Uterus (tissue), 3 donors: ENCODE measurements at regions not wholly inside any gene's neighbourhood (a gene's known extent, or its start where the extent isn't known, plus 50 kb on each side); places are given as distances from the start of the nearest gene placed in this dataset.

Experiments used
- DNase-seq, 2 donors: peaks; one replicate each; pipeline ENCODE4 v3.0.0-alpha.2; 2019 to 2020
- H3K27ac ChIP-seq, 2 donors: fragments of 200-600 bp; sonication (generic); 1 replicate in 1 of 2; 2 replicates in 1 of 2; pipeline ENCODE4 v1.5.1; 2016 to 2018
- H3K27me3 ChIP-seq, 2 donors: fragments of 200-600 bp; sonication (generic); one replicate each; pipeline ENCODE4 v1.5.1; 2018 to 2019; ENCODE audit warnings: control low read depth in 1 of 2
- H3K36me3 ChIP-seq, 2 donors: fragments of 200-600 bp; sonication (generic); one replicate each; pipeline ENCODE4 v1.5.1; 2019; ENCODE audit warnings: control low read depth in 1 of 2
- H3K4me1 ChIP-seq, 2 donors: fragments of 200-600 bp; sonication (generic); one replicate each; pipeline ENCODE4 v1.5.1; 2018 to 2019; ENCODE audit warnings: control low read depth in 1 of 2
- H3K4me3 ChIP-seq, 2 donors: fragments of 200-600 bp; sonication (generic); 1 replicate in 1 of 2; 2 replicates in 1 of 2; pipeline ENCODE4 v1.5.1; 2018 to 2019; ENCODE audit warnings: mild to moderate bottlenecking in 1 of 2
- H3K9me3 ChIP-seq, 2 donors: fragments of 200-600 bp; sonication (generic); one replicate each; pipeline ENCODE4 v1.5.1; 2019; ENCODE audit warnings: control low read depth in 1 of 2
- POLR2A ChIP-seq, 2 donors: fragments of 450-650 bp; IDR thresholded peaks; one replicate each; pipeline ENCODE4 v1.6.1; 2016; ENCODE audit warnings: antibody characterized with exemption in 2 of 2, mild to moderate bottlenecking in 1 of 2, moderate library complexity in 1 of 2
- intact Hi-C: fragments of 100-400 bp; cut with DNase I; formaldehyde crosslinking; loops from one replicate; pipeline ENCODE4 v1.15.1; 2023; ENCODE audit warnings: low total_unique reads
- TF ChIP-seq, protein P1 (sequence below), 4 experiments: fragments of 200-600 bp in 2 of 4; fragments of 450-650 bp in 2 of 4; sonication (generic) in 2 of 4; IDR thresholded peaks; one replicate each; pipeline ENCODE4 v1.5.1; 2016 to 2019; ENCODE audit warnings: antibody characterized with exemption in 4 of 4, mild to moderate bottlenecking in 2 of 4, moderate library complexity in 1 of 4
- donor health status: DM: yes; HTN: yes; CAD: no.

DNA sequence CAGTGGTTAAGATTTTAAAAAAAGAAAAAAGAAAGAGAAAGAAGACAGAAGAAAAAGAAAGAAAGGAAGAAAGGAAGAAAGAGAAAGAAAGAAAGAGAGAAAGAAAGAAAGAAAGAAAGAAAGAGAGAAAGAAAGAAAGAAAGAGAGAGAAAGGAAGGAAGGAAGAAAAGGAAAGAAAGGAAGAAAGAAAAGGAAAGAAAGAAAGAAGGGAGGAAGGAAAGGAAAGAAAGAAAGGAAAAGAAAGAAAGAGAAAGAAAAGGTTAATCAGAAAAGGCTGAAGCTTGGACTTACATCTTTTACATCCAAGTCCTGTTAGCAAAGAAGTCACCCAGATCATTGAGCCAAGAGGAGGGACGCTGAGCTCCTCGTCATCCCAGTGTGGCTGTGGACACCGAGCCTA, 70.0 kb downstream of the IRX2 start:
- no peak for TF ChIP-seq POLR2A (IDR thresholded peaks at IDR 0.05)
- TF ChIP-seq, protein P1, sequence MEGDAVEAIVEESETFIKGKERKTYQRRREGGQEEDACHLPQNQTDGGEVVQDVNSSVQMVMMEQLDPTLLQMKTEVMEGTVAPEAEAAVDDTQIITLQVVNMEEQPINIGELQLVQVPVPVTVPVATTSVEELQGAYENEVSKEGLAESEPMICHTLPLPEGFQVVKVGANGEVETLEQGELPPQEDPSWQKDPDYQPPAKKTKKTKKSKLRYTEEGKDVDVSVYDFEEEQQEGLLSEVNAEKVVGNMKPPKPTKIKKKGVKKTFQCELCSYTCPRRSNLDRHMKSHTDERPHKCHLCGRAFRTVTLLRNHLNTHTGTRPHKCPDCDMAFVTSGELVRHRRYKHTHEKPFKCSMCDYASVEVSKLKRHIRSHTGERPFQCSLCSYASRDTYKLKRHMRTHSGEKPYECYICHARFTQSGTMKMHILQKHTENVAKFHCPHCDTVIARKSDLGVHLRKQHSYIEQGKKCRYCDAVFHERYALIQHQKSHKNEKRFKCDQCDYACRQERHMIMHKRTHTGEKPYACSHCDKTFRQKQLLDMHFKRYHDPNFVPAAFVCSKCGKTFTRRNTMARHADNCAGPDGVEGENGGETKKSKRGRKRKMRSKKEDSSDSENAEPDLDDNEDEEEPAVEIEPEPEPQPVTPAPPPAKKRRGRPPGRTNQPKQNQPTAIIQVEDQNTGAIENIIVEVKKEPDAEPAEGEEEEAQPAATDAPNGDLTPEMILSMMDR (IDR thresholded peaks at IDR 0.05) = no peak
- DNase-seq = no peak
- Histone ChIP-seq H3K9me3 (no peaks in the 10 kb centered on the region), H3K27me3 (no peaks in the 10 kb centered on the region), H3K4me3 (no peak overlapping the region), H3K4me1 (no peaks in the 10 kb centered on the region), H3K36me3 (no peaks in the 10 kb centered on the region), H3K27ac (no peak overlapping the region)
- intact Hi-C loops = no loop called here

- Histone ChIP-seq H3K36me3 (no peaks in the 10 kb centered on the region), H3K4me3 (no peak overlapping the region), H3K27me3 (no peaks in the 10 kb centered on the region), H3K9me3 (no peaks in the 10 kb centered on the region), H3K4me1 (no peaks in the 10 kb centered on the region), H3K27ac (no peak overlapping the region)
- no peak for TF ChIP-seq POLR2A (IDR thresholded peaks at IDR 0.05)
- TF ChIP-seq, protein P1 (IDR thresholded peaks at IDR 0.05) = no peak
- DNase-seq = no peak
- intact Hi-C loops = no loop called here
These were observed 70.5 kb downstream of the IRX2 start for GRCh38 chr5:2680979-2681378.

DNA sequence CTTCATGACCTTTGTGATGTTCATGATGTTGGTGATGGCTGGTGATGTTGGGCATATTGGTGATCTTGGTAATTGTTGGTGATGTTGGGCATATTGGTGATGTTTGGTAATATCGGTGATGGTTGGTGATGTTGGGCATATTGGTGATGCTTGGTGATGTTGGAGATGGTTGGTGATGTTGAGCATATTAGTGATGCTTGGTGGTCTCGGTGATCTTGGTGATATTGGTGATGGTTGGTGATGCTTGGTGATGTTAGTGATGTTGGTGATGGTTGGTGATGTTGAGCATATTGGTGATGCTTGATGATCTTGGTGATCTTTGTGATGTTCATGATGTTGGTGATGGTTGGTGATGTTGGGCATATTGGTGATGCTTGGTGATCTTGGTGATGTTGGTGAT, 73.8 kb downstream of the IRX2 start:
- TF ChIP-seq, protein P1 (IDR thresholded peaks at IDR 0.05) = no peak
- Histone ChIP-seq H3K27ac (no peak overlapping the region), H3K4me3 (no peak overlapping the region), H3K4me1 (no peaks in the 10 kb centered on the region), H3K27me3 (no peaks in the 10 kb centered on the region), H3K9me3 (no peaks in the 10 kb centered on the region), H3K36me3 (no peaks in the 10 kb centered on the region)
- no peak for DNase-seq
- intact Hi-C loops = no loop called here

DNA sequence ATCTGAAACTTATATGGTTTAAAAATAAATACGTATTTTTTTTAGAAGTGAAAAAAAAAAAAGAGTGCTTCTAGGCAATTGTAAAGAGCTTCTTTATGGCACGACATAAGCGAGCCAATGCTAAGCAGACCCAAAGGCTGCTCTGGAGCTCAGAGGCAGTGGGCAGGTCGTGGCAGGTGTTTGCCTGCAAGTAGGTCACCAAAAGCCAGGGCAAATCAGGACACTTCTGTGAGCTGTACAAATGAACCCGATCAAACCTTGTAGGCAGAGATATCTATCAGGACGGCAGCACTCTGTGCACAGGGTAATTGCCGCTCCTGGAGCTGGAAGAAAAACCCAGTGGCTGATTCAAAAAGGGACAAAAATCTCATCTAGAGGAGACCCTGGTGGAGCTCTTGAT, 75.9 kb downstream of the IRX2 start:
- Histone ChIP-seq H3K27ac (no peak overlapping the region), H3K4me1 (no peaks in the 10 kb centered on the region), H3K27me3 (no peaks in the 10 kb centered on the region), H3K36me3 (no peaks in the 10 kb centered on the region), H3K9me3 (no peaks in the 10 kb centered on the region), H3K4me3 (no peak overlapping the region)
- no peak for DNase-seq
- intact Hi-C loops = no loop called here
- TF ChIP-seq, protein P1 (IDR thresholded peaks at IDR 0.05) = no peak
- TF ChIP-seq POLR2A (IDR thresholded peaks at IDR 0.05) = no peak

DNA sequence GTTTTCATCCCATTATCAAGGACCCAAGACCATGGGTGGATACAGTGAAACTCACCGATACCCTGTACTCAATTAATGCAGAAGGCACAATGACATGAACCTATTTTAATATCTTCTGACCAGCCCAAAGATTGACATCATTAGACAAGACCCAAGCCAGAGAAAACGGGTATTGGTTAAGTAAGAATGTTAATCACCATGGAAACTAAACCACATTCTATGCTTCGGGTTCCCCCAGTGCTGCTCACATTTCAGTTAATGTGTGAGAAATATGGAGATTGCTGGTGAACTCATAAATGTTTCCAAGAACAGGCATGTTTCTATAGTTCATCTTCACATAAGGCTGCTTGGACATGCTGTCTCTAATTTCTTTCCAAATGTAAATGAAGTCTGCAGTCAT, 77.0 kb downstream of the IRX2 start:
- TF ChIP-seq, protein P1 (IDR thresholded peaks at IDR 0.05) = no peak
- Histone ChIP-seq H3K4me3 (no peak overlapping the region), H3K27me3 (no peaks in the 10 kb centered on the region), H3K27ac (no peak overlapping the region), H3K4me1 (no peaks in the 10 kb centered on the region), H3K36me3 (no peaks in the 10 kb centered on the region), H3K9me3 (no peaks in the 10 kb centered on the region)
- intact Hi-C loops = no loop called here
- DNase-seq = no peak
